COLO668 (cell line): ENCODE measurements at regions not wholly inside any gene's neighbourhood (a gene's known extent, or its start where the extent isn't known, plus 50 kb on each side); places are given as distances from the start of the nearest gene placed in this dataset.
"Not testable (repeated sequence)": the region's sequence is repeated elsewhere in the genome, so short reads cannot be mapped to it uniquely, and the experiment has no call there.

Source experiments
- DNase-seq: peaks from one replicate; lab custom pipeline; 2025; ENCODE audit not compliant: unreplicated experiment; lab: John Stamatoyannopoulos, UW

DNA sequence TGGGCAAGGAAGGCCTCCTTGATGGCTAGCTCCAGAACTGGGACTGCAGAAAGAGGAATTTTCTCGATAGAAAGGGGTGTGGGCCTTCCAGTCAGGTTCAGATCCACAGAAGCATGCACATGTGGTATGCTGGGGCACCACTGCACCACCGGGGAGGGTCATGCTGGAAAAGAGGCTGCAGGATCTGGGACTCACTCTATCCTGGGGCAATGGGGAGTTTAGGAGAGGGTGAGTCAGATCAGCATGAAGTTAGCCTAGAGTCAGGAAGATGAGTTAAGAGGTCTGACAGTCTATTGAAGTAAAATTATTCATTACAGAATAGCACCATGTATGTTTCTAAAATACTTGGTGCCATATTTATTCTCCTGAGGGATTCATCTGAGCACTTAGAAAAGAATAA lies 130.2 kb upstream of the TOPAZ1 start:
- no peak for DNase-seq

DNA sequence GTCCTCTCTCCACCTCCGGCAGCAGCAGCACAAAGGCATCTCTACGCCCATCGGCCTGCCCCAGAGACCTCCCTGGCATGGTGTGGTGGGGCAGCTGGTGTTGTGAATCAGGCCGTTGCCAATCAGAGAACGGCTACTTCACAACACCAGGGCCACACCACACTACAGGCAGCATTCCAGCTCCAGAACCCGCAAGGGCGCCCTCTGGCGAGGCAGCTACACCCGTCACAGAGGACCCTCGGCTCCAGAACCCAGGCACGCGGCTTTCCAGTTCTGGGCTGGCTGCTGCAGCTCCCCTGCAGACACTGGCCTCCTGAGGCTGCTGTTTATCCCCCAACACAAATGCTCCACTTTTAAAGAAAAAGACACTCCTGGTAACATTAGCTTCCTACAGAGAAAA lies 127.5 kb upstream of the TOPAZ1 start:
- peak; percentile 19 for DNase-seq

DNA sequence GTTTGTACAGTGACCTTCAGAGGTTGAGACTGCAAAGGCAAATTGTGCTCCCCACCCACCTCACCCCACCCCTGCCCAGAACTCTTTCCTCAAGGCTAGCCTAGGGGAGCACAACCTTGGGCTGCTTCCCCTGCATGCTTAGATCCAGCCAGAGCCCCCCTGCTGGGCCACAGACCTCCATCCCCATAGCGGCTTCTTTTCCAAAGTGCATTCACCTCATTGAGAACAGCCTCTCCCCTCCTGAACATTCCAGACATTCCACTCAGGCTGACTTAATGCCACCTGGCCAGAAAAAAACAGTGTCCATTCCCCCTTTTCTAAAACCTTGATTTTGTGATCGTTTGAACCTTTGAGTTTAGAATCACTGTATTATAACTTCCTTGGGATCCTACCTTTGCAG lies 124.4 kb upstream of the TOPAZ1 start:
- DNase-seq = no peak

DNA sequence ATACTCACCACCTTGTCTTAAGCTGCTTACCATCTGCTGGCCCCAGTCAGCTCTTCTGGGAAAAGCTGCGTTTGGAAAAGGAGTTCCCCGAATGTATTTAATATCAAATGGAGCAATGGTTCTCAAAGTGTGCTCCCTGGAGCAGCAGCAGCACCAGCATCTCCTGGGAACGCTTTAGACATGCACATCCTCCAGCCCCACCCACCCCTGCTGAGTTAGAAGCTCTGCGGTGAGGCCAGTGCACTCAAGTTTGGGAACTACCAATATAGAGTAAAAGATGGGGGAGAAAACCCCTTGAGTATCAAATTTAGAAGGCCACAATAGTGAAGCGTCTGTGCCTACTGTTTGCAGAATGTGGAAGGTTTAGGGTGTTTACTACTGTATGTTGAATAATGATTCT lies 124.0 kb upstream of the TOPAZ1 start:
- no peak for DNase-seq

DNA sequence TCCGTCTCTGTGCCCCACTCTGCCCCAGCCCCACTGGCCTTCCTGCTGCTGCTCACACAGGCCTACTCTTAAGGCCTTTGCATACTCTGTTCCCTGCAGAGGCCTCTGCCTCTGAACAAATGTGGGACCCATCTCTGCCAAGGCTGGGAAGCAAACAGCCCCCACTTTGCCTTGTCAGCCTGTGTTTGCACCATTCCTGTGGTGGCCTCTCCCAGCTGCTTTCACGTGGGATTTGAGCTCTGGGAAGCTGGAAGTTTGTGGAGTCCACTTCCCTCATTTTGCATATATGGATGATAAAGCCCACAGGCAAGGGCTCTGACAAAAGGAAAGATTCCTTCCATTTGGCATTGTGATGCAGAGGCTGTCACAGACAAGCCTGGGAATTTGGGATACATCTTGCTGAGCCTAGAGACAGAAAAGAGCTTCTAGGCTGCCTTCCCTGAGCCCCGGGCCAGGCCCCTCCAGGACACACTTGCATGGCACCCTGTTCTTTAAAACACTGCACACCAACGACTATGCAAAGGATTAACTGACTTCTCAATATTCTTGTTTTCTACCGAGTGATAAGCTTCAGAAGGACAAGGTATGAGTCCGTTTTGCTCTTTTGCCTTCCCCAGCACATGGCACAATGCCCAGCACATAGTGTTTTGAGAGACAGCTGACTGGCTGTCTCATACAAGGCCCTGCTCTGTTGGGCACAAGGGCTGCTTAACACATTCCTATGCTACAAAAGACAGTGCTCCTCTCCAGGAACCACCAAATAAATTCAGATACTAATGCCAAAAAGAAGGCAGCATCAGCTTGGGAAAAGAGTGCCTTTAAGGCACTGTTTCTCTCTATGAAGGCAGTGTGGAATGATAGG lies 120.7 kb upstream of the TOPAZ1 start:
- no peak for DNase-seq

DNA sequence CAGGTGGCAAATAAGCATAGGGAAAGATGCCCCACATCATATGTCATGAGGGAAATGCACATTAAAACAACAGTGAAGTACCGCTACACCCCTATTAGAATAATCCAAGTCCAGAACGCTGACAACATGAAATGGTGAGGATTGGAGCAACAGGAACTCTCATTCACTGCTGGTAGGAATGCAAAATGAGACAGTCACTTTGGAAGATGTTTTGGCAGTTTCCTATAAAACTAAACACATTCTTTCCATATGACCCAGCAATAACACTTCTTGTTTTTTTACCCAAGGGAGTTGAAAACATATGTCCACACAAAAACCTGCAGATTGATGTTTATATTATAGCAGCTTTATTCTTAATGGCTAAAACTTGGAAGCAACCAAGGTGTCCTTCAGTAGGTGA lies 116.4 kb upstream of the TOPAZ1 start:
- DNase-seq = no peak

DNA sequence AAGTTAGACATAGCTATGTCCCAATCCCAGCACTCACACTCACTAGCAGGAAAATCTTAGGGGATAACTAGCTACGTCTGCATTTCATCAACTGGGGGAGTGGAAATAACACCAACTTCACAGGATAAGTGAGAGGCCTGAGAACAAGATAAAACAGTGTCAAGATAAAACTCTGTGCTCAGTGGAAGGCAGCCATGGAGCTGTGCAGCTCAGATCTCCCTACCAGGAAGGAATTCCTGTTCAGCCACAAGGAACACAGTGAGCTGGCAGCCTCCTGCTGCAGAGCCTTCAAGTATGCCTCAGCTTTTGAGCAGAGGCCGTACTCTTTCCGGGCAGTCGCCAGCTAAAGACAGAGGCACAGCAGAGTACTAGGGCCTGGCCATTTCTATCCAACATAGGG lies 115.8 kb upstream of the TOPAZ1 start:
- DNase-seq = no peak

DNA sequence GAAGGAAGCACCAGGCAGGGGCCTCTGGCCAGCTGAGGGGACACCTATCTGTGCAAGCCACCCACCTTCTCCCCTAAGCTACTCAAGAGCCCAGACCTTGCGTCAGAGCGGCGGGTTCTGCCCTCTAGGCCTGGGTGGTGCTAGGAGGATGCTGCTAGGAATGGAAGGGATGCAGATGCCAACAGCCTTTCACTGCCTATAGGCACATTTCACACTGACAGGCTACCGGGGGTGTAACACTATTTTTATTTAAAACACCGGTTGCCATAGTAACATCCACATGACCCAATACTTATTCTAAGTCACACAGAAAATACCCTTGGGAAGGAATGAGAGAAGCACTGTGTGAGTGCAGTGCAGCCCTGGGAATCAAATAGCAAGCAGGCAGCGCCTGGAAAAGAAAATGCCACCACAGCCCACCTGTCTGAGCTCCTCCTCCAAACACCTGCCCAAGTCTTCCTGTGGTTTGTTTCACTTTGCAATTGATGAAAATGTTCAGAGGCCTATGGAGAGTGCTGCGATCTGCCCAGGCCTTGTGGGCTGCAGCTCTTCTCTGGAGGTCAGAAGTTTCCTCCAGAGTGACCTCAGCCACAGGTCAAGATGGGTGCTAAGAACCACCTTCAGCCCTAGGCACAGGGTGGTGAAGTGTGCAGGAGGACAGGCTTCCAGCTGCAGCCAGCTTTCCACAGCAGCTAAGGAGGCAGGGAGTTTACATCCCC lies 113.5 kb upstream of the TOPAZ1 start:
- no peak for DNase-seq

DNA sequence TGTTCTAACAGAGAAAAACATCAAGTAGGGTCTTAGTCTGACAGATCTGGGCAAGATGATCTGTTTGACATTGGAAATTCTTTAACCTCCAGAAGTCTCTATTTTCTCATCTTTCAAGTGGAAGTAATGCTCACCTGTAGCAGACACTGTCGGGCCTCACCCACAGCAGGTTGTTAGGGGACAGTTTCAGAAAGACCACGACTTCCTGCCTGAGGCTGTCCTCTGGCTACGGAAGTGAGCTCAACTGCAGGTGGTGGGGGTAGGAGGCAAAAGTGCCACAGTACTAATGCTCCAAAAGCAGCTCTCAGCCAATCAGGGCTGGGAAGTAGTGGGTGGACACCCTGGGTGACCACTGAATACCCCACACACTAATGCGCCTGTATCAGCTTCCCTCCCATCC lies 111.4 kb upstream of the TOPAZ1 start:
- no peak for DNase-seq

DNA sequence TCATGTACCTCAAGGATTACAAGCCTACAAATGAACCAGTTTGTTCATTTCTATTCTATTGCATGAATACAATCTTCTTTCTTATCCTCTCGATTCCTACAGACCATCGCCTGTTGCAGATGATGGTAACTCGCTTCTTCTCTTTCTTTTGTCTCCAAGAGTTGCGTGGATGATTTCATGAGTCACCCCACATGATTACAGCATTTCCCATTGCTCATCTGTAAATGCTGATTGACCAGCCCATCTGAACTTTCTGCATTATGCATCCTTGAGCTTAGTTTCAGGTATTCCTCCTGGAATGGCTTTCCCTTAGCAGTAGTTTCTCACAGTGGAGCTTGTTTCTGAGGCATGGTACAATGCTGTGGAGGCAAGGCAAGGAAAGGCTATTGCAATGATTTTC lies 109.6 kb upstream of the TOPAZ1 start:
- DNase-seq = no peak

DNA sequence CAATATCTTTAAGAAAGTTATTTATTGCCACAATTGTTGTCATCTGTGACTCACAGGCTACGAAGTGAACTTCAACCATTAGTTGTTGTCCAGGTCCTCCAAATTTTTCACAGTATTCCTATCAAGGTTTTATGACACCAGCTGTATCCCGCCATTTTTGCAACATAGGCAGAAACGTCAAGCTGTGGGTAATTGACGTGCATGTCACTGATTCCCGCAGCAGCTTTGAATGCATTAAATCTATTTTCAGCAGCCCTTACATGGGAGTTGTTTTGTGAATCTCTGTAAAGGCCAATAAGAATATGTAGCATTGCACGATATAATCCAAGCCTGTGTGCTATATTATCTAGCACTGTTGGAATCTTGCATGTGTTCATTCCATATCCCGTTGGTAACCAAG lies 109.1 kb upstream of the TOPAZ1 start:
- no peak for DNase-seq

DNA sequence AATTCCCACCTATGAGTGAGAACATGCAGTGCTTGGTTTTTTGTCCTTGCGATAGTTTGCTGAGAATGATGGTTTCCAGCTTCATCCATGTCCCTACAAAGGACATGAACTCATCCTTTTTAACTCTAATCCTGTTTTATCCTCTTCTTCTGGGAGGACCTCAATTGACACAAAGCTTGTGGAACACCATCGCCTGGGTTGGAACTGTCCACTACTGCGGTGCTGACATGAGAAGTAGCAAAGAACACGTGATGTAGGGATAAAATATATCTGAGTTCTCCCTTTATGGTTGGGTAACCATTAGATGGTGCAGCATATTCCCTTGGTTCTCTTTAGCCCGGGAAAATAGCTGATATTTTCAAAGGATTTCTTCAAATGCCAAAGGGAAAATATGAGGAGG lies 105.3 kb upstream of the TOPAZ1 start:
- no peak for DNase-seq

DNA sequence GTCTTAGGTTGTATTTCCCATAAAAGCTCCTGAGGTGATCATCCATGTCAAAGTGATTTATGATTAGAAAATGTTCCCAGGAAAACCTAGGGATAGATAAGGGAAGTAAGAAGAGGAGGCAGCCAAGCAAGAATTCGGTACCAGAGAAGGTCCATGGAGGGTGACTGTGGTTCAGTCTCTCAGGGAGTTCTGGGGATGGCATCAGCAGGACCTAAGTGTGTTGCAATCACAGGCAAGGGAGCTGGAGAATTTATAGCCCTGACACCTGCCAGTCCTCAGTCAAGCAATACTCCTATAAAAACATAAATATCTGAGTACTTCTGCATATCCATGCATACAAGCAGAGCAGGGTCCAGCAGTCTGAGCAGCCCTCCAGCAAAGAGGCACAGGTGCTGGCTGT lies 95.6 kb upstream of the TOPAZ1 start:
- no peak for DNase-seq

DNA sequence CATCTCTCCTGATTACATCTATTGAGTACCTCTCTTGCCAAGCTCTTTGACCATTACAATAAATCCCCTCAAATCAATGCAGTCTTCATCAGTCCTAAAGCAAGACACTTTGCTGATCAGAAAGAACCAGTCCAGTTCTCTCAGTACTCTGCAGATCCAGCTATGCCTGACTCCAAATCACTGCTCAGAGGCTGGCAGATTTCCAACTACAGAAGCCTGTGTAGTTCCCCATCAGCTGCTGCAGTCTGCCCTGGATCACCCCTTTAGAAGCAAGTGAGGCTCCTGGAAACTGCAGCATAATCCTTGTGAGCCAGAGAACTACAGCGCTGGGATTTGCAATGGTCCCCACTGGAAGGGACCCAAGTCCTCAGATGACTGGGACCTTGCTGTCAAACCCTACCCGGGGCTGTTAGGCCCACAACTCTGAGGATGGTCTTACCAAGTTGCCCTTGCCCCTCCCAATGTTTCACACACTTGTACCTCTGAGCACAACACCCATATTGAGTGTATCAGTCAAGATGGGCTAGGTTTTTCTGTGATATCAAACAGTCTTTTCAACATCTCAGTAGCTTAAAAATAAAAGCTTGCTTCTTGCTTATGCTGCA lies 81.9 kb upstream of the TOPAZ1 start:
- no peak for DNase-seq

DNA sequence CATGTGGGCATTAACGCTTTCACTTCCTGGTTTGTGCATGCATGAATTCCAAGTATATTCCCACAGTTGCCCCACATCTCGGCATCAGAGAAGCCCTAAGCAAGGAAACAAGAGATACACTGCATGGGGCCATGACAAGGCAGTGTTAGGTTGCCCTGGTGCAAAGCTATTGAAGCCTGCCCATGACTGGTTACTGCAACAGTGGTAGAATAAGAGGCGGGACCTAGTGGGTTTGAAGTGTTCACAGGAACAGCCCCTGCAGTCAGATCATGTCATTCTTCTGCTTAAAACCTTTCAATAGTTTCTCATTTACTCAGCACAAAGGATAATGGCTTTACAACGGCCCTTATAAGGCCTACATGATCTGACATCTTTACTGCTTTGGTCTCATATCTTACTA lies 80.9 kb upstream of the TOPAZ1 start:
- DNase-seq = no peak

DNA sequence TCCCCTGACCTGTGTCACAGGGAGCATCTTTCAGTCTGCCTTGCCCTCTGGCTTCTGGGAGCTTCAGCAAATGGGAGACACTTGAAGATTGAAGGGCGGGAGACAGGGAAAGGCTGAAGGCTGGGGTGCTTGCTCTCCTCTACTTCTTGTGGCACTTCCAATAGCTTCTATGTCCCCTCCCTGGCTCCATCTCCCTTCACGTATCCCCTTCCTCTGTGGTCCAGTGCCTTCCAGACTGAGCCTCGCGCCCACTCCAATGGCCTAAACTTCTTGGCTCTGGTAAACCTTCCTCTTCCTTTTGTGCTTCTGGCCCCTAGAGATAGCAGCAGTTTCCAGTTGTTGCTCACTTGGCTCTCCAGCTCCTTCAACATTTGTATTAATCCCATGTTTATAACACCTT lies 69.8 kb upstream of the TOPAZ1 start:
- no peak for DNase-seq

DNA sequence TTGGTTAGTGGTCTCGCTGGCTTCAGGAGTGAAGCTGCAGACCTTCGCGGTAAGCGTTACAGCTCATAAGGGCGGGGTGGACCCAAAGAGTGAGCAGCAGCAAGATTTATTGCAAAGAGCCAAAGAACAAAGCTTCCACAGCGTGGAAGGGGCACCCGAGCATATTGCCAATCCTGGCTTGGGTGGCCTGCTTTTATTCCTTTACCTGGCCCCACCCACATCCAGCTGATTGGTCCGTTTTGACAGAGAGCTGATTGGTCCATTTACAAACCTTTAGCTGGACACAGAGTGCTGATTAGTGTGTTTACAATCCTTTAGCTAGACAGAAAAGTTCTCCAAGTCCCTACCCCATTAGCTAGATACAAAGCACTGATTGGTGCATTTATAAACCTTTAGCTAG lies 69.0 kb upstream of the TOPAZ1 start:
- not testable (repeated sequence) for DNase-seq

DNA sequence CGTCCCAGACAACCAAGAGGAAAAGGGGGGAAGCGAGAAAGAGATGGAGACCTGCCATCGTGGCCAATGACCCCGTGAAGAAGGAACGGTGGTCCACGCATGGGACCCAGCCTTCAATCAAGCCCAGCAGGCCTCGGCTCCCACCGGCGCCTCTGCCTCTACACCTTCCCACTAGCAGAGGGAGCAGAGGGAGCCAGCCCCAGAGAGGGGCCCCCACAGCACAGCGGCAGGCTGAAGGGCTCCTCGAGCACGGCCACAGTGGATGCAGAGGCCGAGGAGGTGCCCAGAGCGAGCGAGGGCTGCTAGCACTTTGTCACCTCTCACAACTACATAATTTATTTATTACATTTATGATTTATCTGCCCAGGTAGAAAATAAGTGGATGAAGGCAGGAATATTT lies 68.4 kb upstream of the TOPAZ1 start:
- DNase-seq = no peak

DNA sequence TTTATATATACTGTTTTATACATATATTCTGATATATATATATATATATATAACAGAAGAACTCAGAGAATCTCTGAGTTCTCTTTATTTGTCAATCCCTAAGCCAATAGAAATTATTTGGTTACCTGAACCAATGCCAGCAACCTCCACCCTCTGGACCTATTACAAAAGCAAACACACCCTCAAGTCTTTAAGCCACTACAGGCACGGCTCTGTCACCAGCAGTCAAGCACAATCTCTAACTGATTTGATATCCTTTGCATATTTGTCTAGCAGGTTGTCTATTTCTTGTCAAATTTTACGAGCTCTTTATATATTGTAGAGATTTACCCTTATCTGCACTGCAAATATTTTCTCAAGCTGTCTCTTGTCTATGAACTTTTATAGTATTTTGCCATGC lies 66.6 kb upstream of the TOPAZ1 start:
- no peak for DNase-seq

DNA sequence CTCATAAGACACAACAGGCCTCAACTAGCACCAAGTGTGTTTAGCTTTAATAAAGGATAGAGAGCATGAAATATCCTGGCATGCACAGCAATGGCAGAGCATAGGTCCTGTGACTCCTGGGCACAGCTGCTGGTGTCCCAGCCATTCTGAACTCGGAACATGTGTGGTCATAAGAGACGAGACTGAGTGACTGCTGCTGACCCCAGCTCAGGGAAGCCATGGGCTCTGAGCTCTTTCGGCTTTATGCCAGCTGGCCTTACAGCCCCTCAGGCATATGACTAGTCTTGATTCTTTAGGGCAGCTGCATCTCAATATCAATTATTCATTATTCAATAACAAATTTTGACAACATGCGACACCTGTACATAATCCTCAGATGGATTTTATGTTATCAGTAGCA lies 62.4 kb upstream of the TOPAZ1 start:
- DNase-seq = no peak

DNA sequence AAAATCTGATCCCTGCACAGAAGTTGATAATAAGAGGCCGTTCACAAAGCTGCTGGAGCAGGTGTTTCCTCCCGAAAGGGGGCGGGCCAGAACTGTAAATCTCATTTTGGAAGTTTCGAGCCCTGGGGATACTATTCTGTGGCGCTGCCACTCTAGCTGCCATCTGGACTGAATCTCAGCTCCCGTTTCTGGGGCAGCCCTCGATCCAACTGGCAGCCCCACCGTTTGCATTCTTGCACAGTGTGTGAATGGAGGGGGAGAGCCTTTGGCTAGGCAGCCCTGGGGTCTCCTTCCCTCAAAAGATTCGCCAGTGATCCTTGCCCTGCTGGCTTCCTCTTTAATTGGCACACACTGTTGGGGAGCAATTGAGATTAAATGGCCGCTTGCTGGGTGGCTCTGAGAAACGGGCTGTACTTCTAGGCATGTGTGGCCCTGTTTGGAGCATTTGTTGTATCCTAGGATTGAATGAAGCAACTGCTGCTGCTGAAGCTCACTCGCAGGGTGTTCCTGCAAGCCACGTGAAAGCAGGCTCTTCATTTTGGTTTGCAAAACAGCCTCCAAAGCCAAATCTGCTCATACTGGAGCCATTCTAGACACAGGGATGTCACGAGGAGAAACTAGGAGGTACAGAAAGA lies 57.2 kb upstream of the TOPAZ1 start:
- no peak for DNase-seq

DNA sequence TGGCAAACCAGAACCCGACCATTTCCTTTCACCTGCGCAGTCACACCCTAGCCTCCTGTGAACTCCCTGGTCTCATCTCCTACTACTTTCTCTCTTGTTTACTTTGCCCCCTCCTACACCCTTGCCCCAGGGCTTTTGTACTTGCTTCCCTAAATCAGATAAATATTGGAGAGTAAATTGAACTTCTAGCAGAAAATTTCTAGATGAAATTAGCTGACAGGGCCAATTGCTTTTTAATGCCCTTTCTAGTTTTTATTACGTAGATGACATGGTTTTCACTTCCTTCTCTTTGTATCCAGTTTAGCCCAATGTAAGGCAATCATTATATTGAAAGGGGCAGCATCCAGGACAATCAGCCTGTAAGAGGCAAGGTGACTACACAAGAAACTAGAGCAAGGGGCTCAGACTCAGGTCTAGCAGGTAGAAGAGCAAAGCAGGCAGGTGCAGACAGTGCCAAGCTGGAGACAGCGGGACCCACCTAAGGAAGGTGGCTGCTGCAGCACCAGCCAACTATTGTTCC lies 56.2 kb upstream of the TOPAZ1 start:
- no peak for DNase-seq
